HG03097 (cell line): ENCODE measurements at regions not wholly inside any gene's neighbourhood (a gene's known extent, or its start where the extent isn't known, plus 50 kb on each side); places are given as distances from the start of the nearest gene placed in this dataset.

Experiments used
- ATAC-seq: cut with Tn5 transposase; IDR thresholded peaks from one replicate; pipeline ENCODE4 v1.9.1; 2021; ENCODE audit not compliant: unreplicated experiment, low FRiP score

GRCh38 chr12:130098301-130099005 is 63.8 kb upstream of the FZD10 start:
- no peak for ATAC-seq

- no peak for ATAC-seq
These were observed 61.5 kb upstream of the FZD10 start for GRCh38 chr12:130100634-130101362.

GRCh38 chr12:130101370-130101769 is 60.9 kb upstream of the FZD10 start:
- ATAC-seq, result no peak

- ATAC-seq, result no peak
These were observed 60.0 kb upstream of the FZD10 start for GRCh38 chr12:130102266-130102665.

GRCh38 chr12:130104571-130105106 is 57.6 kb upstream of the FZD10 start:
- no peak for ATAC-seq

- ATAC-seq, result no peak
These were observed 53.0 kb upstream of the FZD10 start for GRCh38 chr12:130109062-130109945.

- no peak for ATAC-seq
These were observed 51.4 kb upstream of the FZD10 start for GRCh38 chr12:130110914-130111313.

GRCh38 chr12:130111965-130112496 is 50.2 kb upstream of the FZD10 start:
- no peak for ATAC-seq
